Natural killer cell (primary cell): ENCODE measurements at regions not wholly inside any gene's neighbourhood (a gene's known extent, or its start where the extent isn't known, plus 50 kb on each side); places are given as distances from the start of the nearest gene placed in this dataset.

ENCODE experiments used
- ATAC-seq, 3 donors: fragments of 150-1000 bp in 2 of 3; fragments of 200-7000 bp in 1 of 3; cut with Tn5 transposase; 1 replicate in 1 of 3; 2 replicates in 2 of 3; pipeline ENCODE4 v1.10.0; 2021; ENCODE audit warnings: mild to moderate bottlenecking in 2 of 3, moderate library complexity in 2 of 3
- DNase-seq, 2 donors: peaks; one replicate each; pipeline versions ENCODE4 v3.0.0 to v3.0.0-alpha.2; 2013 to 2021; ENCODE audit warnings: mixed read lengths in 1 of 2
- H3K27ac ChIP-seq: one replicate; pipeline ENCODE4 v1.5.1; 2013; ENCODE audit warnings: mild to moderate bottlenecking, low read length
- H3K27me3 ChIP-seq: one replicate; pipeline ENCODE4 v1.6.1; 2013; ENCODE audit warnings: low read length; ENCODE audit not compliant: control insufficient read depth, insufficient read depth
- H3K36me3 ChIP-seq: one replicate; pipeline ENCODE4 v1.6.1; 2013; ENCODE audit warnings: low read length; ENCODE audit not compliant: control insufficient read depth, insufficient read depth
- H3K4me1 ChIP-seq: one replicate; pipeline ENCODE4 v1.6.1; 2013; ENCODE audit warnings: low read length; ENCODE audit not compliant: control insufficient read depth, insufficient read depth
- H3K4me3 ChIP-seq: one replicate; pipeline ENCODE4 v1.5.1; 2013; ENCODE audit warnings: low read length
- H3K9me3 ChIP-seq: one replicate; pipeline ENCODE4 v1.6.1; 2013; ENCODE audit warnings: low read length; ENCODE audit not compliant: control insufficient read depth, insufficient read depth
- H3K27ac Mint-ChIP-seq, 2 donors: one replicate each; pipeline ENCODE4 v1.8.0; 2022; ENCODE audit warnings: mild to moderate bottlenecking in 2 of 2, mixed read lengths in 2 of 2, moderate library complexity in 1 of 2
- H3K27me3 Mint-ChIP-seq, 2 donors: one replicate each; pipeline ENCODE4 v1.8.0; 2022; ENCODE audit warnings: low read depth in 2 of 2, mixed read lengths in 2 of 2
- H3K36me3 Mint-ChIP-seq: one replicate; pipeline ENCODE4 v1.8.0; 2022; ENCODE audit warnings: mixed read lengths
- H3K4me1 Mint-ChIP-seq, 2 donors: one replicate each; pipeline ENCODE4 v1.8.0; 2022; ENCODE audit warnings: mixed read lengths in 2 of 2
- H3K4me3 Mint-ChIP-seq: one replicate; pipeline ENCODE4 v1.8.0; 2022; ENCODE audit warnings: mild to moderate bottlenecking, moderate library complexity, mixed read lengths
- H3K9me3 Mint-ChIP-seq, 2 donors: one replicate each; pipeline ENCODE4 v1.8.0; 2022; ENCODE audit warnings: mixed read lengths in 2 of 2
- WGBS: methylation state at CpG from one replicate; pipeline ENCODE4 v1.1.7; 2013; ENCODE audit warnings: missing lambda C conversion rate; ENCODE audit not compliant: insufficient coverage; 5-methylcytosine and 5-hydroxymethylcytosine counted together
- intact Hi-C: fragments of 100-400 bp; cut with micrococcal nuclease; formaldehyde crosslinking; loops from one replicate; pipeline ENCODE4 v1.14.2; 2022
- TF ChIP-seq, protein P1 (sequence below): fragments of 200-600 bp; IDR thresholded peaks from one replicate; pipeline ENCODE4 v1.8.0; 2022; ENCODE audit warnings: antibody characterized with exemption

- Histone ChIP-seq H3K4me3 (no peak overlapping the region), H3K27ac (no peak overlapping the region), H3K36me3 (no peaks in the 10 kb centered on the region), H3K27me3 (no peaks in the 10 kb centered on the region), H3K9me3 (peaks cover 10% of the 10 kb centered on the region), H3K4me1 (no peaks in the 10 kb centered on the region)
- H3K4me1 Mint-ChIP-seq = no peaks in the 10 kb centered on the region
- WGBS = 34% methylated on average over 2 of the region's 2 CpGs
- H3K27me3 Mint-ChIP-seq = no peaks in the 10 kb centered on the region
- no peak overlapping the region for H3K27ac Mint-ChIP-seq
- ATAC-seq (no peak), DNase-seq (no peak)
- intact Hi-C loops = no loop called here
- no peaks in the 10 kb centered on the region for H3K36me3 Mint-ChIP-seq
- TF ChIP-seq, protein P1, sequence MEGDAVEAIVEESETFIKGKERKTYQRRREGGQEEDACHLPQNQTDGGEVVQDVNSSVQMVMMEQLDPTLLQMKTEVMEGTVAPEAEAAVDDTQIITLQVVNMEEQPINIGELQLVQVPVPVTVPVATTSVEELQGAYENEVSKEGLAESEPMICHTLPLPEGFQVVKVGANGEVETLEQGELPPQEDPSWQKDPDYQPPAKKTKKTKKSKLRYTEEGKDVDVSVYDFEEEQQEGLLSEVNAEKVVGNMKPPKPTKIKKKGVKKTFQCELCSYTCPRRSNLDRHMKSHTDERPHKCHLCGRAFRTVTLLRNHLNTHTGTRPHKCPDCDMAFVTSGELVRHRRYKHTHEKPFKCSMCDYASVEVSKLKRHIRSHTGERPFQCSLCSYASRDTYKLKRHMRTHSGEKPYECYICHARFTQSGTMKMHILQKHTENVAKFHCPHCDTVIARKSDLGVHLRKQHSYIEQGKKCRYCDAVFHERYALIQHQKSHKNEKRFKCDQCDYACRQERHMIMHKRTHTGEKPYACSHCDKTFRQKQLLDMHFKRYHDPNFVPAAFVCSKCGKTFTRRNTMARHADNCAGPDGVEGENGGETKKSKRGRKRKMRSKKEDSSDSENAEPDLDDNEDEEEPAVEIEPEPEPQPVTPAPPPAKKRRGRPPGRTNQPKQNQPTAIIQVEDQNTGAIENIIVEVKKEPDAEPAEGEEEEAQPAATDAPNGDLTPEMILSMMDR = no peak
- no peak overlapping the region for H3K4me3 Mint-ChIP-seq
- peaks cover 4 to 13% of the 10 kb centered on the region in 2 donors for H3K9me3 Mint-ChIP-seq
Measured at GRCh38 chr18:30514059-30514458, 528.5 kb downstream of the DSC3 start.

- no peaks in the 10 kb centered on the region for H3K36me3 Mint-ChIP-seq
- no peak for ATAC-seq
Measured at GRCh38 chr18:30512872-30513271, 529.7 kb downstream of the DSC3 start.

DNA sequence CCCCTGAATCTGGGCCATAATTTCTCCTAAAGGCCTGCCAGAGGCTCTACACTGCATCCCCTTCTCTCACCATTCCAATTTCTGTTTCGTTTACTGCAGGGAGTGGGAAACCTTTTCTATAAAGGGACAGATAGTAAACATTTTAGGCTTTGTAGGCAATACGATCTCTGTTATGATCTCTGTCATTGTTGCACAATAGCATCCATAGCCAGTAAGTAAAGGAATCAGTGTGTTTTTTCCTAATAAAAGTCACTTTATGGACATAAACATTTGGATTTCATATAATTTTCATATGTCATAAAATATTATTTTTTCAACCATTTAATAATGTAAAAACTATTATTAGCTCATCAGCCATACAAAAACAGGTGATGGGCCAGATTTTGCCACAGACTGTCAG lies 531.7 kb downstream of the DSC3 start:
- Mint-ChIP-seq H3K9me3 (peaks cover 2 to 11% of the 10 kb centered on the region in 2 donors), H3K27me3 (no peaks in the 10 kb centered on the region), H3K27ac (no peak overlapping the region), H3K4me3 (no peak overlapping the region), H3K36me3 (no peaks in the 10 kb centered on the region), H3K4me1 (no peaks in the 10 kb centered on the region)
- intact Hi-C loops = no loop called here
- TF ChIP-seq, protein P1 = no peak
- no peak for DNase-seq
- 71% methylated on average over 1 of the region's 2 CpGs for WGBS
- H3K4me1 ChIP-seq = no peaks in the 10 kb centered on the region
- peaks cover 10% of the 10 kb centered on the region for H3K9me3 ChIP-seq
- ATAC-seq = no peak
- H3K4me3 ChIP-seq = no peak overlapping the region
- H3K27ac ChIP-seq = no peak overlapping the region
- H3K36me3 ChIP-seq = no peaks in the 10 kb centered on the region
- H3K27me3 ChIP-seq = no peaks in the 10 kb centered on the region

More at GRCh38 chr18:30512872-30513271, 529.7 kb downstream of the DSC3 start:
- no peak overlapping the region for H3K4me3 ChIP-seq
- intact Hi-C loops = no loop called here
- Mint-ChIP-seq H3K4me1 (no peaks in the 10 kb centered on the region), H3K27ac (no peak overlapping the region), H3K27me3 (no peaks in the 10 kb centered on the region), H3K9me3 (peaks cover 4 to 13% of the 10 kb centered on the region in 2 donors), H3K4me3 (no peak overlapping the region)
- no peaks in the 10 kb centered on the region for H3K27me3 ChIP-seq
- WGBS = 60% methylated on average over 4 of the region's 4 CpGs
- H3K4me1 ChIP-seq = no peaks in the 10 kb centered on the region
- H3K27ac ChIP-seq = no peak overlapping the region
- H3K36me3 ChIP-seq = no peaks in the 10 kb centered on the region
- TF ChIP-seq, protein P1 = no peak
- DNase-seq = no peak
- H3K9me3 ChIP-seq = peaks cover 10% of the 10 kb centered on the region

DNA sequence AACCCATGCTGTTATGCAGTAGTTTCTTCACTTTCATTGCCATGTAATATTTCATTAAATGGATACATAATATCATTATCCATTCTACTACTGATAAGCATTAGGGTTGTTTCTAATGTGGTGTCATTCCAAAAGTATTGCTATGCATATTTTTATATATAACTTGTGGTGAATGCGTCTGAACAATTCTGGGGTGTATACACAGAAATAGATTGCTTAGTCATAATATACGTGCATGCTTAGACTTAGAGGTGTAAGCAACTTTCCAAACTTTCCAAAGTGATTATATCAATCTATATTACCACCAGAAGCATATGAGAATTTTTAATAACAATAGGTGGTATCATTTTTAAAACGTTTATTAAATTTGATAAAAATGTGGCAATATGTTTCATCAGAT lies 540.9 kb downstream of the DSC3 start:
- no CpG with 5 or more reads among the region's 3 CpGs for WGBS
- ATAC-seq = no peak

More for the DNA sequence above, 540.9 kb downstream of the DSC3 start:
- no peak overlapping the region for H3K4me3 ChIP-seq
- H3K27me3 Mint-ChIP-seq = no peaks in the 10 kb centered on the region
- H3K36me3 Mint-ChIP-seq = no peaks in the 10 kb centered on the region
- H3K27me3 ChIP-seq = no peaks in the 10 kb centered on the region
- H3K4me1 ChIP-seq = no peaks in the 10 kb centered on the region
- H3K4me1 Mint-ChIP-seq = no peaks in the 10 kb centered on the region
- no peaks in the 10 kb centered on the region for H3K36me3 ChIP-seq
- no peak overlapping the region for H3K27ac Mint-ChIP-seq
- H3K27ac ChIP-seq = no peak overlapping the region
- intact Hi-C loops = no loop called here
- no peak overlapping the region for H3K4me3 Mint-ChIP-seq
- TF ChIP-seq, protein P1 = no peak
- H3K9me3 ChIP-seq = no peaks in the 10 kb centered on the region
- H3K9me3 Mint-ChIP-seq = peaks cover 2 to 3% of the 10 kb centered on the region in 2 donors
- no peak for DNase-seq
